ENCODE measurements at regions not wholly inside any gene's neighbourhood (a gene's known extent, or its start where the extent isn't known, plus 50 kb on each side); places are given as distances from the start of the nearest gene placed in this dataset.
A peak's percentile ranks its signal among the peaks of the same experiment; 100 is the strongest.
"Not testable (repeated sequence)": the region's sequence is repeated elsewhere in the genome, so short reads cannot be mapped to it uniquely, and the experiment has no call there.

- no peak for DNase-seq (ENCODE audit: low spot score in 2 of 2)
Observed at GRCh38 chr22:48069256-48069655, 1306.8 kb downstream of the TBC1D22A start.

GRCh38 chr22:48068323-48068885 lies 1306.0 kb downstream of the TBC1D22A start:
- Mint-ChIP-seq H3K9me3 (no peaks in the 10 kb centered on the region), H3K4me3 (no peak overlapping the region), H3K4me1 (peaks cover 12% of the 10 kb centered on the region), H3K27me3 (peaks cover 10% of the 10 kb centered on the region), H3K36me3 (peaks cover 2% of the 10 kb centered on the region), H3K27ac (no peak overlapping the region)
- ATAC-seq (ENCODE audit: low read depth) (peak; percentile 46), DNase-seq (ENCODE audit: low spot score in 2 of 2) (no peak)

More at GRCh38 chr22:48069256-48069655, 1306.8 kb downstream of the TBC1D22A start:
- Mint-ChIP-seq H3K4me1 (peaks cover 12% of the 10 kb centered on the region), H3K27ac (no peak overlapping the region), H3K27me3 (peaks cover 8% of the 10 kb centered on the region), H3K4me3 (no peak overlapping the region), H3K9me3 (peaks cover 2% of the 10 kb centered on the region), H3K36me3 (peaks cover 2% of the 10 kb centered on the region)
- no peak for ATAC-seq (ENCODE audit: low read depth)

GRCh38 chr22:48065892-48066291 lies 1303.4 kb downstream of the TBC1D22A start:
- H3K36me3 Mint-ChIP-seq: peaks cover 2% of the 10 kb centered on the region
- H3K4me1 Mint-ChIP-seq: peaks cover 9% of the 10 kb centered on the region
- no peak for DNase-seq (ENCODE audit: low spot score in 2 of 2)
- no peak for ATAC-seq (ENCODE audit: low read depth)
- H3K27me3 Mint-ChIP-seq: peaks cover 11% of the 10 kb centered on the region
- H3K4me3 Mint-ChIP-seq: no peak overlapping the region
- H3K9me3 Mint-ChIP-seq: no peaks in the 10 kb centered on the region
- H3K27ac Mint-ChIP-seq: no peak overlapping the region

- H3K36me3 Mint-ChIP-seq: peaks cover 2% of the 10 kb centered on the region
- ATAC-seq (ENCODE audit: low read depth) (no peak), DNase-seq (ENCODE audit: low spot score in 2 of 2) (no peak)
- peaks cover 19% of the 10 kb centered on the region for H3K27me3 Mint-ChIP-seq
- H3K4me1 Mint-ChIP-seq: no peaks in the 10 kb centered on the region
- H3K9me3 Mint-ChIP-seq: peaks cover 1% of the 10 kb centered on the region
- no peak overlapping the region for H3K27ac Mint-ChIP-seq
- H3K4me3 Mint-ChIP-seq: no peak overlapping the region
Observed at GRCh38 chr22:48061726-48062125, 1299.3 kb downstream of the TBC1D22A start.

GRCh38 chr22:48060266-48060665 lies 1297.8 kb downstream of the TBC1D22A start:
- H3K4me1 Mint-ChIP-seq: no peaks in the 10 kb centered on the region
- H3K27me3 Mint-ChIP-seq: peaks cover 17% of the 10 kb centered on the region
- H3K36me3 Mint-ChIP-seq: peaks cover 2% of the 10 kb centered on the region

GRCh38 chr22:48059521-48059920 lies 1297.1 kb downstream of the TBC1D22A start:
- DNase-seq (ENCODE audit: low spot score in 2 of 2); H3K9me3 Mint-ChIP-seq; H3K36me3 Mint-ChIP-seq; ATAC-seq (ENCODE audit: low read depth); H3K4me3 Mint-ChIP-seq; H3K27ac Mint-ChIP-seq; H3K4me1 Mint-ChIP-seq: not testable (repeated sequence)
- peaks cover 15% of the 10 kb centered on the region for H3K27me3 Mint-ChIP-seq

More at GRCh38 chr22:48060266-48060665, 1297.8 kb downstream of the TBC1D22A start:
- Mint-ChIP-seq H3K9me3 (peaks cover 1% of the 10 kb centered on the region), H3K27ac (no peak overlapping the region), H3K4me3 (no peak overlapping the region)
- DNase-seq (ENCODE audit: low spot score in 2 of 2) (no peak), ATAC-seq (ENCODE audit: low read depth) (no peak)

- H3K27me3 Mint-ChIP-seq: peaks cover 12% of the 10 kb centered on the region
- no peak for DNase-seq (ENCODE audit: low spot score in 2 of 2)
- H3K4me1 Mint-ChIP-seq: no peaks in the 10 kb centered on the region
- H3K9me3 Mint-ChIP-seq: peaks cover 1% of the 10 kb centered on the region
- H3K36me3 Mint-ChIP-seq: peaks cover 2% of the 10 kb centered on the region
- no peak overlapping the region for H3K27ac Mint-ChIP-seq
- H3K4me3 Mint-ChIP-seq: no peak overlapping the region
- ATAC-seq (ENCODE audit: low read depth): no peak
Observed at GRCh38 chr22:48057116-48057835, 1294.8 kb downstream of the TBC1D22A start.

- H3K27ac Mint-ChIP-seq: no peak overlapping the region
- peaks cover 12% of the 10 kb centered on the region for H3K27me3 Mint-ChIP-seq
- ATAC-seq (ENCODE audit: low read depth): no peak
- peaks cover 1% of the 10 kb centered on the region for H3K9me3 Mint-ChIP-seq
- peaks cover 2% of the 10 kb centered on the region for H3K36me3 Mint-ChIP-seq
- H3K4me3 Mint-ChIP-seq: no peak overlapping the region
- no peaks in the 10 kb centered on the region for H3K4me1 Mint-ChIP-seq
- DNase-seq (ENCODE audit: low spot score in 2 of 2): no peak
Observed at GRCh38 chr22:48055827-48056226, 1293.4 kb downstream of the TBC1D22A start.

- H3K9me3 Mint-ChIP-seq: peaks cover 1% of the 10 kb centered on the region
- peaks cover 2% of the 10 kb centered on the region for H3K36me3 Mint-ChIP-seq
- no peak overlapping the region for H3K4me3 Mint-ChIP-seq
- no peaks in the 10 kb centered on the region for H3K4me1 Mint-ChIP-seq
- no peak for DNase-seq (ENCODE audit: low spot score in 2 of 2)
- H3K27me3 Mint-ChIP-seq: peaks cover 12% of the 10 kb centered on the region
- ATAC-seq (ENCODE audit: low read depth): no peak
- H3K27ac Mint-ChIP-seq: no peak overlapping the region
Observed at GRCh38 chr22:48055185-48055584, 1292.7 kb downstream of the TBC1D22A start.

- Mint-ChIP-seq H3K27me3 (peaks cover 12% of the 10 kb centered on the region), H3K4me3 (no peak overlapping the region), H3K27ac (no peak overlapping the region), H3K4me1 (no peaks in the 10 kb centered on the region), H3K36me3 (peaks cover 2% of the 10 kb centered on the region), H3K9me3 (peaks cover 1% of the 10 kb centered on the region)
- DNase-seq (ENCODE audit: low spot score in 2 of 2) (no peak), ATAC-seq (ENCODE audit: low read depth) (no peak)
Observed at GRCh38 chr22:48054596-48054995, 1292.1 kb downstream of the TBC1D22A start.

- no peaks in the 10 kb centered on the region for H3K9me3 Mint-ChIP-seq
- H3K27me3 Mint-ChIP-seq: peaks cover 13% of the 10 kb centered on the region
- H3K4me1 Mint-ChIP-seq: no peaks in the 10 kb centered on the region
- ATAC-seq (ENCODE audit: low read depth): no peak
- H3K36me3 Mint-ChIP-seq: peaks cover 2% of the 10 kb centered on the region
- DNase-seq (ENCODE audit: low spot score in 2 of 2): no peak
- H3K27ac Mint-ChIP-seq: no peak overlapping the region
- no peak overlapping the region for H3K4me3 Mint-ChIP-seq
Observed at GRCh38 chr22:48053973-48054372, 1291.5 kb downstream of the TBC1D22A start.

- no peak overlapping the region for H3K27ac Mint-ChIP-seq
- no peaks in the 10 kb centered on the region for H3K9me3 Mint-ChIP-seq
- DNase-seq (ENCODE audit: low spot score in 2 of 2) (no peak), ATAC-seq (ENCODE audit: low read depth) (no peak)
- peaks cover 2% of the 10 kb centered on the region for H3K36me3 Mint-ChIP-seq
- peaks cover 14% of the 10 kb centered on the region for H3K27me3 Mint-ChIP-seq
- H3K4me1 Mint-ChIP-seq: no peaks in the 10 kb centered on the region
- H3K4me3 Mint-ChIP-seq: no peak overlapping the region
Observed at GRCh38 chr22:48053486-48053885, 1291.0 kb downstream of the TBC1D22A start.

- no peak overlapping the region for H3K27ac Mint-ChIP-seq
- H3K9me3 Mint-ChIP-seq: no peaks in the 10 kb centered on the region
- H3K27me3 Mint-ChIP-seq: peaks cover 9% of the 10 kb centered on the region
- H3K4me3 Mint-ChIP-seq: no peak overlapping the region
- H3K36me3 Mint-ChIP-seq: peaks cover 2% of the 10 kb centered on the region
- no peak for DNase-seq (ENCODE audit: low spot score in 2 of 2)
- no peak for ATAC-seq (ENCODE audit: low read depth)
- no peaks in the 10 kb centered on the region for H3K4me1 Mint-ChIP-seq
Observed at GRCh38 chr22:48052621-48052890, 1290.1 kb downstream of the TBC1D22A start.

GRCh38 chr22:48051796-48052620 lies 1289.6 kb downstream of the TBC1D22A start:
- no peak overlapping the region for H3K4me3 Mint-ChIP-seq
- peaks cover 2% of the 10 kb centered on the region for H3K36me3 Mint-ChIP-seq
- H3K27me3 Mint-ChIP-seq: peaks cover 7% of the 10 kb centered on the region
- no peak overlapping the region for H3K27ac Mint-ChIP-seq
- no peaks in the 10 kb centered on the region for H3K4me1 Mint-ChIP-seq
- H3K9me3 Mint-ChIP-seq: no peaks in the 10 kb centered on the region
- DNase-seq (ENCODE audit: low spot score in 2 of 2) (no peak), ATAC-seq (ENCODE audit: low read depth) (no peak)
